ENCODE measurements at regions not wholly inside any gene's neighbourhood (a gene's known extent, or its start where the extent isn't known, plus 50 kb on each side); places are given as distances from the start of the nearest gene placed in this dataset.

DNA sequence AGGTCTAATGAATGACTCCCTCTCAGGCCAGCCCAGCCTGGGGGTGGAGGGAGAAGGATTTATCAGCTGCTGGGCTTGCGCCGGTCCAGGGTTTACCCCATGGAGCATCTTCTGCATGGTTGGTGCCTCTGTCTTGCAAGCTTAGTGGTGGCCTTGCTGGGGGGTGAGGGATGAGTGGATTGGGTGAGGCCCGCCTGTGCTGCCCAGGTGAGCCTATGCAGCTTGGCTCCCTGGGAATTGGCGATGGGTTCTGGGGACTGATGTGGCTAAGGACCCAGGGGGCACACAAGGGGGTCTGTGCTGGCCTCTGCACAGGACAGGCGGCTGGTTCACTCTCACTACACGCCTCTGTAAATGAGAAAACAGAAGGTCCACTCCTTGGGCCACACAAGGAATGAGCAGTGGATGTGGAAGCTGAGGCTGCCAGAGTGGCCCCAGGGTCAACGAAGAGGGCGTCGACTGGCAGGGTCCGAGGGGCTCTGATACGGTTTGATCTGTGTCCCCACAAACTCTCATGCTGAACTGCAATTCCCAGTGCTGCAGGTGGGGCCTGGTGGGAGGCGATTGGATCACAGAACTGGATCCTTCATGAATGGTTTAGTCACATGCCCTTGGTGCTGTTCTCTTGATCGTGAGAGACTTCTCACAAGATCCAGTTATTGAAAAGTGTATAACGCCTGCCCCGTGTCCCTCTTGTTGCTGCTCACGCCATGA is 151.6 kb upstream of the HDAC4 start:
- DNase-seq: no peak

DNA sequence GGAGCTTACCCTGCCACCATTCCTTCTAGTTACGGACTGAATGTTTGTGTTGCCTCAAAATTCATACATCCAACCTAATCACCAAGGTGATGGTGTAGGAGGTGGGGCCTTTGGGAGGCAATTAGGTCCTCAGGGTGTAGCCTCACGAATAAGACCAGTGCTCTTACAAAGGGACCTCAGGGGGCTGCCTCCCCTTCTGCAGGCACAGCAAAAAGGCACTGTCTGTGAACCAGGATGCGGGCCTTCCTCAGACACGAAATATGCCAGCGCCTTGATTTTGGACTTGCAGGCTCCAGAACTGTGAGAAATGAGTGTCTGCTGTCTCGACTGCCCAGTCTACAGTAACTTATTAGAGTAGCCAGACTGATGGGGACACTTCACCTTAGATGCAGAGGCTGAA is 150.4 kb upstream of the HDAC4 start:
- DNase-seq (no peak), ATAC-seq (ENCODE audit: poor library complexity) (no peak)
- Histone ChIP-seq H3K27me3 (ENCODE audit: control insufficient read depth in 1 of 2, insufficient read depth in 2 of 2, low read length in 2 of 2) (no peaks in the 10 kb centered on the region), H3K36me3 (ENCODE audit: insufficient read depth, low read length) (no peaks in the 10 kb centered on the region), H3K27ac (ENCODE audit: low read depth in 1 of 2, low read length in 2 of 2) (no peak overlapping the region), H3K4me3 (ENCODE audit: low read length) (no peak overlapping the region), H3K9me3 (ENCODE audit: control insufficient read depth in 1 of 2, insufficient read depth in 1 of 2, low read length in 2 of 2) (no peaks in the 10 kb centered on the region), H3K4me1 (ENCODE audit: insufficient read depth, low read length) (peaks cover 17% of the 10 kb centered on the region)
- Mint-ChIP-seq H3K36me3 (ENCODE audit: low read depth) (no peaks in the 10 kb centered on the region), H3K27me3 (peaks cover 5% of the 10 kb centered on the region), H3K27ac (no peak overlapping the region), H3K4me3 (no peak overlapping the region), H3K9me3 (peaks cover 2% of the 10 kb centered on the region), H3K4me1 (ENCODE audit: low read depth) (peaks cover 41% of the 10 kb centered on the region)
- ChIA-PET POLR2A (no interaction called here), CTCF (no interaction called here)
- TF ChIP-seq, protein P1, sequence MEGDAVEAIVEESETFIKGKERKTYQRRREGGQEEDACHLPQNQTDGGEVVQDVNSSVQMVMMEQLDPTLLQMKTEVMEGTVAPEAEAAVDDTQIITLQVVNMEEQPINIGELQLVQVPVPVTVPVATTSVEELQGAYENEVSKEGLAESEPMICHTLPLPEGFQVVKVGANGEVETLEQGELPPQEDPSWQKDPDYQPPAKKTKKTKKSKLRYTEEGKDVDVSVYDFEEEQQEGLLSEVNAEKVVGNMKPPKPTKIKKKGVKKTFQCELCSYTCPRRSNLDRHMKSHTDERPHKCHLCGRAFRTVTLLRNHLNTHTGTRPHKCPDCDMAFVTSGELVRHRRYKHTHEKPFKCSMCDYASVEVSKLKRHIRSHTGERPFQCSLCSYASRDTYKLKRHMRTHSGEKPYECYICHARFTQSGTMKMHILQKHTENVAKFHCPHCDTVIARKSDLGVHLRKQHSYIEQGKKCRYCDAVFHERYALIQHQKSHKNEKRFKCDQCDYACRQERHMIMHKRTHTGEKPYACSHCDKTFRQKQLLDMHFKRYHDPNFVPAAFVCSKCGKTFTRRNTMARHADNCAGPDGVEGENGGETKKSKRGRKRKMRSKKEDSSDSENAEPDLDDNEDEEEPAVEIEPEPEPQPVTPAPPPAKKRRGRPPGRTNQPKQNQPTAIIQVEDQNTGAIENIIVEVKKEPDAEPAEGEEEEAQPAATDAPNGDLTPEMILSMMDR (IDR thresholded peaks at IDR 0.05): no peak
- intact Hi-C loops (cut with DNase I, micrococcal nuclease): no loop called here

More for the DNA sequence above, 151.6 kb upstream of the HDAC4 start:
- intact Hi-C loops (cut with DNase I, micrococcal nuclease): no loop called here
- Mint-ChIP-seq H3K27me3 (peaks cover 5% of the 10 kb centered on the region), H3K4me3 (no peak overlapping the region), H3K27ac (no peak overlapping the region), H3K9me3 (peaks cover 2% of the 10 kb centered on the region), H3K36me3 (ENCODE audit: low read depth) (no peaks in the 10 kb centered on the region), H3K4me1 (ENCODE audit: low read depth) (peaks cover 41% of the 10 kb centered on the region)
- POLR2A ChIA-PET: no interaction called here
- Histone ChIP-seq H3K9me3 (ENCODE audit: control insufficient read depth in 1 of 2, insufficient read depth in 1 of 2, low read length in 2 of 2) (no peaks in the 10 kb centered on the region), H3K27me3 (ENCODE audit: control insufficient read depth in 1 of 2, insufficient read depth in 2 of 2, low read length in 2 of 2) (no peaks in the 10 kb centered on the region), H3K4me3 (ENCODE audit: low read length) (no peak overlapping the region), H3K36me3 (ENCODE audit: insufficient read depth, low read length) (no peaks in the 10 kb centered on the region), H3K27ac (ENCODE audit: low read depth in 1 of 2, low read length in 2 of 2) (no peak overlapping the region), H3K4me1 (ENCODE audit: insufficient read depth, low read length) (peaks cover 17% of the 10 kb centered on the region)
- TF ChIP-seq, protein P1 (IDR thresholded peaks at IDR 0.05): no peak
- CTCF ChIA-PET: no interaction called here
- no peak for ATAC-seq (ENCODE audit: poor library complexity)

DNA sequence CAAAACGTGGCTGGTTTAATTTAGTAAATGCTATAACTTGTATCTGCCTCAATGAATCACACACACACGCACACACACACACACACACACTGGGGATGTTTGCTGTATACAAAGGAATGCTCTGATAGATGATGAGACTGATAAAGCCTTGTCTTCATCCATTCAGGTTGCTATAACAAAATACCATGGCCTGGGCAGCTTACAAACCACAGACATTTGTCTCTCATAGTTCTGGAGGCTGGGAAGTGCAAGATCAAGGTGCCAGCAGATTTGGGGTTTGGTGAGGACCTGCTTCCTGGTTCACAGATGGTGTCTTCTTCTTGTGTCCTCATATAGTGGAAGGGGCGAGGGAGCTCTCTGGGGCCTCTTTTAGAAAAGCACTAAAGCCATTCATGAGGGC is 149.5 kb upstream of the HDAC4 start:
- Mint-ChIP-seq H3K4me3 (no peak overlapping the region), H3K4me1 (ENCODE audit: low read depth) (peaks cover 40% of the 10 kb centered on the region)
- CTCF ChIA-PET: no interaction called here

More for the DNA sequence above, 149.5 kb upstream of the HDAC4 start:
- POLR2A ChIA-PET: no interaction called here
- TF ChIP-seq, protein P1 (IDR thresholded peaks at IDR 0.05): no peak
- H3K9me3 Mint-ChIP-seq: no peaks in the 10 kb centered on the region
- DNase-seq: no peak
- H3K36me3 ChIP-seq (ENCODE audit: insufficient read depth, low read length): no peaks in the 10 kb centered on the region
- intact Hi-C loops (cut with DNase I, micrococcal nuclease): no loop called here
- peaks cover 0 to 7% of the 10 kb centered on the region in 2 experiments for H3K9me3 ChIP-seq (ENCODE audit: control insufficient read depth in 1 of 2, insufficient read depth in 1 of 2, low read length in 2 of 2)
- H3K27ac ChIP-seq (ENCODE audit: low read depth in 1 of 2, low read length in 2 of 2): no peak overlapping the region
- peaks cover 23% of the 10 kb centered on the region for H3K4me1 ChIP-seq (ENCODE audit: insufficient read depth, low read length)
- H3K27me3 ChIP-seq (ENCODE audit: control insufficient read depth in 1 of 2, insufficient read depth in 2 of 2, low read length in 2 of 2): no peaks in the 10 kb centered on the region
- H3K4me3 ChIP-seq (ENCODE audit: low read length): no peak overlapping the region
- no peak overlapping the region for H3K27ac Mint-ChIP-seq
- H3K27me3 Mint-ChIP-seq: peaks cover 5% of the 10 kb centered on the region
- ATAC-seq (ENCODE audit: poor library complexity): no peak
- H3K36me3 Mint-ChIP-seq (ENCODE audit: low read depth): no peaks in the 10 kb centered on the region
